ENCODE measurements at regions not wholly inside any gene's neighbourhood (a gene's known extent, or its start where the extent isn't known, plus 50 kb on each side); places are given as distances from the start of the nearest gene placed in this dataset.

DNA sequence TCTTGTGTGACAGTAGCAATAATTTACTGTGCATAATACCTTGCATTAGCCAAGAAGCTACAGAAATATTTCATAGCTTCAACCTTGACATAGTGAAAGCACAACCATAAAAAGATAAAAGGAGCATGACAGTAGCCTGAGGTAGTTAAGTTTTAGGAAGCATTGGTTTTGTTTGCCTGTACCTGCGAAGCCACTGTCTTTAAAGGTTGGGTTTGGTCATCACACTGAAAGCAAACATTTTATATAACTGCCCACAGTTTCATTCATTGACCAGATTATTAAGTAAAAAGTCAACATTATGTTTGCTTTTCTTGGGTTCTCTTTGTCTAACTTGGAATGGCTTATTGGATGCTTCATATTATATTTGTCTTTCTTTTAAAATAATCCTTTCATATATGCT lies 450.1 kb upstream of the IL12A start:
- TF ChIP-seq TCF4 (CRISPR knock-in tag; IDR thresholded peaks at IDR 0.05; ENCODE audit: borderline replicate concordance) (no peak), ZNF8 (CRISPR knock-in tag; IDR thresholded peaks at IDR 0.05) (no peak)

Data from SK-N-SH treated with all-trans-retinoic acid at 6 μM for 48 hours (cell line).